HCT116 (cell line): ENCODE measurements at regions not wholly inside any gene's neighbourhood (a gene's known extent, or its start where the extent isn't known, plus 50 kb on each side); places are given as distances from the start of the nearest gene placed in this dataset.

ENCODE experiments used
- CEBPB ChIP-seq: IDR thresholded peaks from 2 replicates; pipeline ENCODE4 v1.6.1; 2012; ENCODE audit warnings: low read depth
- FOSL1 ChIP-seq: IDR thresholded peaks from 2 replicates; pipeline ENCODE4 v1.6.1; 2012; ENCODE audit warnings: low read depth
- POLR2A ChIP-seq: IDR thresholded peaks from 2 replicates; pipeline ENCODE4 v1.7.0; 2011; ENCODE audit warnings: borderline replicate concordance; ENCODE audit not compliant: insufficient read depth, insufficient read length; ENCODE audit errors: extremely low read depth
- POLR2AphosphoS5 ChIP-seq: IDR thresholded peaks from 2 replicates; pipeline ENCODE4 v1.6.1; 2011; ENCODE audit warnings: mild to moderate bottlenecking, low read depth, low read length, moderate library complexity
- SP1 ChIP-seq: IDR thresholded peaks from 2 replicates; pipeline ENCODE4 v1.6.1; 2012; ENCODE audit warnings: low read depth
- TF ChIP-seq, protein P1 (sequence below), 3 experiments: fragments of 200-600 bp in 1 of 3; sonication (generic) in 1 of 3; IDR thresholded peaks in 2 of 3; conservative IDR thresholded peaks in 1 of 3; 2 replicates each; pipeline ENCODE4 v1.5.1; 2012 to 2017; ENCODE audit warnings: low read depth in 2 of 3, low read length in 2 of 3, antibody characterized with exemption in 1 of 3, borderline replicate concordance in 1 of 3, control low read depth in 1 of 3, mild to moderate bottlenecking in 1 of 3, mixed read lengths in 1 of 3, mixed run types in 1 of 3, moderate library complexity in 1 of 3; ENCODE audit not compliant: insufficient read depth in 1 of 3
- TF ChIP-seq, protein P2 (sequence below): IDR thresholded peaks from 2 replicates; pipeline ENCODE4 v1.6.1; 2012; ENCODE audit warnings: low read depth

DNA sequence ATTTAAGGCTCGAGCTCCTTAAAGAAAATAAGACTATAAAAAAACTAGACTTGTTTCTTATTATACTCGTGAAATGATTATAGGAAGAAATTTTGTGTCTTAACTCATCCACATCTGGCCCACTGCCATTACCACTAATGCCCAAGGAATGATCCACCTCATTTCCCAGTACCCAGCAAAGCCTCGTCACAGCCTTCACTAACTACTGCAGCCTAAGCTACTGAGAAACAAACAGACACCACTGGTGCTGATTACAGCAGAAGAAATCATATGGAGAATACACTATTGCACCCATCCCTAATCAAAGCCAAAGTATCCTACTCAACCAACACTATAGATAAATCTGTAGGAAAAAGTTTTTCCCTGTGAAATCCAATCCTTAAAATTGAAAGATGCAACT is 205.3 kb upstream of the NAV3 start:
- TF ChIP-seq, protein P1, sequence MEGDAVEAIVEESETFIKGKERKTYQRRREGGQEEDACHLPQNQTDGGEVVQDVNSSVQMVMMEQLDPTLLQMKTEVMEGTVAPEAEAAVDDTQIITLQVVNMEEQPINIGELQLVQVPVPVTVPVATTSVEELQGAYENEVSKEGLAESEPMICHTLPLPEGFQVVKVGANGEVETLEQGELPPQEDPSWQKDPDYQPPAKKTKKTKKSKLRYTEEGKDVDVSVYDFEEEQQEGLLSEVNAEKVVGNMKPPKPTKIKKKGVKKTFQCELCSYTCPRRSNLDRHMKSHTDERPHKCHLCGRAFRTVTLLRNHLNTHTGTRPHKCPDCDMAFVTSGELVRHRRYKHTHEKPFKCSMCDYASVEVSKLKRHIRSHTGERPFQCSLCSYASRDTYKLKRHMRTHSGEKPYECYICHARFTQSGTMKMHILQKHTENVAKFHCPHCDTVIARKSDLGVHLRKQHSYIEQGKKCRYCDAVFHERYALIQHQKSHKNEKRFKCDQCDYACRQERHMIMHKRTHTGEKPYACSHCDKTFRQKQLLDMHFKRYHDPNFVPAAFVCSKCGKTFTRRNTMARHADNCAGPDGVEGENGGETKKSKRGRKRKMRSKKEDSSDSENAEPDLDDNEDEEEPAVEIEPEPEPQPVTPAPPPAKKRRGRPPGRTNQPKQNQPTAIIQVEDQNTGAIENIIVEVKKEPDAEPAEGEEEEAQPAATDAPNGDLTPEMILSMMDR (IDR thresholded peaks at IDR 0.05 in 2 of 3, conservative IDR thresholded peaks at IDR 0.05 in 1 of 3; ENCODE audit: borderline replicate concordance in 1 of 3, insufficient read depth in 1 of 3, low read depth in 2 of 3, low read length in 2 of 3), result no peak
- TF ChIP-seq CEBPB (no peak), POLR2A (no peak), POLR2AphosphoS5 (no peak), SP1 (no peak), FOSL1 (no peak)
- TF ChIP-seq, protein P2, sequence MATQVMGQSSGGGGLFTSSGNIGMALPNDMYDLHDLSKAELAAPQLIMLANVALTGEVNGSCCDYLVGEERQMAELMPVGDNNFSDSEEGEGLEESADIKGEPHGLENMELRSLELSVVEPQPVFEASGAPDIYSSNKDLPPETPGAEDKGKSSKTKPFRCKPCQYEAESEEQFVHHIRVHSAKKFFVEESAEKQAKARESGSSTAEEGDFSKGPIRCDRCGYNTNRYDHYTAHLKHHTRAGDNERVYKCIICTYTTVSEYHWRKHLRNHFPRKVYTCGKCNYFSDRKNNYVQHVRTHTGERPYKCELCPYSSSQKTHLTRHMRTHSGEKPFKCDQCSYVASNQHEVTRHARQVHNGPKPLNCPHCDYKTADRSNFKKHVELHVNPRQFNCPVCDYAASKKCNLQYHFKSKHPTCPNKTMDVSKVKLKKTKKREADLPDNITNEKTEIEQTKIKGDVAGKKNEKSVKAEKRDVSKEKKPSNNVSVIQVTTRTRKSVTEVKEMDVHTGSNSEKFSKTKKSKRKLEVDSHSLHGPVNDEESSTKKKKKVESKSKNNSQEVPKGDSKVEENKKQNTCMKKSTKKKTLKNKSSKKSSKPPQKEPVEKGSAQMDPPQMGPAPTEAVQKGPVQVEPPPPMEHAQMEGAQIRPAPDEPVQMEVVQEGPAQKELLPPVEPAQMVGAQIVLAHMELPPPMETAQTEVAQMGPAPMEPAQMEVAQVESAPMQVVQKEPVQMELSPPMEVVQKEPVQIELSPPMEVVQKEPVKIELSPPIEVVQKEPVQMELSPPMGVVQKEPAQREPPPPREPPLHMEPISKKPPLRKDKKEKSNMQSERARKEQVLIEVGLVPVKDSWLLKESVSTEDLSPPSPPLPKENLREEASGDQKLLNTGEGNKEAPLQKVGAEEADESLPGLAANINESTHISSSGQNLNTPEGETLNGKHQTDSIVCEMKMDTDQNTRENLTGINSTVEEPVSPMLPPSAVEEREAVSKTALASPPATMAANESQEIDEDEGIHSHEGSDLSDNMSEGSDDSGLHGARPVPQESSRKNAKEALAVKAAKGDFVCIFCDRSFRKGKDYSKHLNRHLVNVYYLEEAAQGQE, result no peak
